ENCODE measurements at regions not wholly inside any gene's neighbourhood (a gene's known extent, or its start where the extent isn't known, plus 50 kb on each side); places are given as distances from the start of the nearest gene placed in this dataset.
"Not testable (repeated sequence)": the region's sequence is repeated elsewhere in the genome, so short reads cannot be mapped to it uniquely, and the experiment has no call there.

GRCh38 chr4:66929748-66930147, 615.6 kb downstream of the CENPC start:
- WGBS (ENCODE audit: low lambda C conversion rate) = 0% methylated on average over 1 of the region's 1 CpG
- intact Hi-C loops (cut with micrococcal nuclease; ENCODE audit: unreplicated experiment) = no loop called here
- Histone ChIP-seq H3K4me1 (ENCODE audit: insufficient read depth, low read length) (no peaks in the 10 kb centered on the region), H3K36me3 (replicated peaks in 1 of 2; ENCODE audit: control insufficient read depth in 1 of 2, insufficient read depth in 2 of 2, low read length in 2 of 2) (no peaks in the 10 kb centered on the region), H3K27me3 (ENCODE audit: control insufficient read depth in 1 of 2, insufficient read depth in 2 of 2, low read length in 2 of 2) (no peaks in the 10 kb centered on the region), H3K9me3 (ENCODE audit: low read length) (no peaks in the 10 kb centered on the region), H3K9ac (ENCODE audit: insufficient read depth, low read depth, low read length) (no peak overlapping the region), H4K20me1 (ENCODE audit: insufficient read depth, low read length) (no peaks in the 10 kb centered on the region), H3K4me2 (ENCODE audit: low read depth, low read length) (no peak overlapping the region), H3K4me3 (replicated peaks in 1 of 3; ENCODE audit: insufficient read depth in 1 of 3, low read depth in 2 of 3, low read length in 3 of 3) (no peak overlapping the region), H3K27ac (ENCODE audit: extremely low read length, insufficient read depth, low read length) (no peak overlapping the region), H3K79me2 (ENCODE audit: insufficient read depth, low read length) (no peaks in the 10 kb centered on the region), H2AFZ (ENCODE audit: low read length) (no peak overlapping the region)
- in situ Hi-C loops (cut with HindIII; ENCODE audit: extremely low pct_ligation_motif_present, low pct_unique_long_range_greater_than_20kb) = no loop called here
- no TSS peak for BruUV-seq (replicated peaks)
- DNase-seq (ENCODE audit: low spot score) = no peak
- no peak for TF ChIP-seq ZNF569 (CRISPR knock-in tag; IDR thresholded peaks at IDR 0.05; ENCODE audit: borderline replicate concordance)
- no peak for TF ChIP-seq LCORL (IDR thresholded peaks at IDR 0.05)
- no peak for TF ChIP-seq LCORL (CRISPR knock-in tag; IDR thresholded peaks at IDR 0.05)
- no peak for TF ChIP-seq SMAD1 (CRISPR knock-in tag; IDR thresholded peaks at IDR 0.05; ENCODE audit: borderline replicate concordance, low read depth)
- no peak for TF ChIP-seq RARG (CRISPR knock-in tag; IDR thresholded peaks at IDR 0.05; ENCODE audit: low read depth)
- no peak for TF ChIP-seq RXRA (CRISPR knock-in tag; IDR thresholded peaks at IDR 0.05)
- ChIA-PET CTCF (ENCODE audit: low intra/inter-chr PET ratio, low total read pairs) (no interaction called here), POLR2A (no interaction called here)
- FAIRE-seq = no peak
- ATAC-seq = no peak

GRCh38 chr4:66928881-66929280, 616.4 kb downstream of the CENPC start:
- FAIRE-seq; H2AFZ ChIP-seq (ENCODE audit: low read length); DNase-seq (ENCODE audit: low spot score); H3K4me1 ChIP-seq (ENCODE audit: insufficient read depth, low read length); BruUV-seq (replicated peaks); H3K4me3 ChIP-seq (replicated peaks in 1 of 3; ENCODE audit: insufficient read depth in 1 of 3, low read depth in 2 of 3, low read length in 3 of 3); H3K36me3 ChIP-seq (replicated peaks in 1 of 2; ENCODE audit: control insufficient read depth in 1 of 2, insufficient read depth in 2 of 2, low read length in 2 of 2); H3K27ac ChIP-seq (ENCODE audit: extremely low read length, insufficient read depth, low read length); ATAC-seq; CTCF ChIA-PET (ENCODE audit: low intra/inter-chr PET ratio, low total read pairs); H4K20me1 ChIP-seq (ENCODE audit: insufficient read depth, low read length); intact Hi-C loops (cut with micrococcal nuclease; ENCODE audit: unreplicated experiment); H3K4me2 ChIP-seq (ENCODE audit: low read depth, low read length); H3K9me3 ChIP-seq (ENCODE audit: low read length); H3K9ac ChIP-seq (ENCODE audit: insufficient read depth, low read depth, low read length); POLR2A ChIA-PET; in situ Hi-C loops (cut with HindIII; ENCODE audit: extremely low pct_ligation_motif_present, low pct_unique_long_range_greater_than_20kb); H3K79me2 ChIP-seq (ENCODE audit: insufficient read depth, low read length); H3K27me3 ChIP-seq (ENCODE audit: control insufficient read depth in 1 of 2, insufficient read depth in 2 of 2, low read length in 2 of 2): not testable (repeated sequence)

Data from HepG2 (cell line).